Omental fat pad (tissue), 3 donors: ENCODE measurements at regions not wholly inside any gene's neighbourhood (a gene's known extent, or its start where the extent isn't known, plus 50 kb on each side); places are given as distances from the start of the nearest gene placed in this dataset.

Source experiments
- ATAC-seq: fragments of 150-250 bp; one replicate; pipeline ENCODE4 v1.9.1; 2016; ENCODE audit warnings: mild to moderate bottlenecking, moderate library complexity; ENCODE audit not compliant: low FRiP score
- DNase-seq: peaks from one replicate; pipeline ENCODE4 v3.0.0-alpha.2; 2019; ENCODE audit warnings: low spot score
- CTCF ChIP-seq, 3 donors: fragments of 450-650 bp; IDR thresholded peaks; one replicate each; pipeline ENCODE4 v1.5.1; 2016 to 2017; ENCODE audit warnings: antibody characterized with exemption in 3 of 3, mild to moderate bottlenecking in 3 of 3, moderate library complexity in 2 of 3

- no peak for ATAC-seq
- DNase-seq = no peak
- TF ChIP-seq CTCF (IDR thresholded peaks at IDR 0.05) = no peak
Observed at GRCh38 chr9:126165755-126166154, 160.9 kb upstream of the MVB12B start.

- DNase-seq (no peak), ATAC-seq (no peak)
- no peak for TF ChIP-seq CTCF (IDR thresholded peaks at IDR 0.05)
Observed at GRCh38 chr9:126166291-126166690, 160.3 kb upstream of the MVB12B start.

GRCh38 chr9:126166866-126167265, 159.8 kb upstream of the MVB12B start:
- DNase-seq = no peak

GRCh38 chr9:126169736-126170135, 156.9 kb upstream of the MVB12B start:
- no peak for ATAC-seq
- no peak for TF ChIP-seq CTCF (IDR thresholded peaks at IDR 0.05)
- no peak for DNase-seq

More at GRCh38 chr9:126166866-126167265, 159.8 kb upstream of the MVB12B start:
- no peak for TF ChIP-seq CTCF (IDR thresholded peaks at IDR 0.05)
- ATAC-seq = no peak

- no peak for DNase-seq
- no peak for TF ChIP-seq CTCF (IDR thresholded peaks at IDR 0.05)
- no peak for ATAC-seq
Observed at GRCh38 chr9:126170286-126170823, 156.3 kb upstream of the MVB12B start.

GRCh38 chr9:126171641-126172040, 155.0 kb upstream of the MVB12B start:
- DNase-seq = no peak
- no peak for ATAC-seq
- no peak for TF ChIP-seq CTCF (IDR thresholded peaks at IDR 0.05)

- ATAC-seq = no peak
- DNase-seq = no peak
- TF ChIP-seq CTCF (IDR thresholded peaks at IDR 0.05) = no peak
Observed at GRCh38 chr9:126173401-126173800, 153.2 kb upstream of the MVB12B start.
